Activated naive CD4-positive, alpha-beta T cell treated with Interleukin-2 at 50 U/mL for 16 hours (primary cell): ENCODE measurements at regions not wholly inside any gene's neighbourhood (a gene's known extent, or its start where the extent isn't known, plus 50 kb on each side); places are given as distances from the start of the nearest gene placed in this dataset.

Source experiments
- DNase-seq: peaks from one replicate; pipeline ENCODE4 v3.0.0-alpha.2; 2020

DNA sequence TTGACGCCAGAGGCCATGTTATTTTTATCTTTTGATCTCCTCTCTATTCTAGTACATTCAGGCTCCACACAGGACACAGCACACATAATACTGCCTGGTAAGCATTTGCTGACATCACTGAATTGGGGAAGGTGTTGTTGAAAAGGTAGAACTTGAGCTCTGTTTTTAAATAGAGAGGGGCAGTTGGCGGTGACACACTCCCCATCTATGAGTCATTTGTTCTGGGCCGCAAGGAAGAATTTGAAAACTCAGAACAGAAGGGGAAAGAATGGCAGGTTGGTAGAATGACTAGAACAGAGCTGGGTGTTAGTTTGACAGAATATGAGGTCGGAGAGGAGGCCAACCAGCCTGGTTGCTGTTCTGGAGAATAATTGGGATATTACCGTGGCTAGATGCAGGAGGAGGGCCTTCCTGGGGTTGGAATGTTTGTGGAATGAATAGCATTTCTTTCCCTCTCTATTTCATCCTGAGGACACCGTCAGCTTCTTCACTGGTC, 52.1 kb upstream of the ERRFI1 start:
- DNase-seq, result peak; percentile 3

DNA sequence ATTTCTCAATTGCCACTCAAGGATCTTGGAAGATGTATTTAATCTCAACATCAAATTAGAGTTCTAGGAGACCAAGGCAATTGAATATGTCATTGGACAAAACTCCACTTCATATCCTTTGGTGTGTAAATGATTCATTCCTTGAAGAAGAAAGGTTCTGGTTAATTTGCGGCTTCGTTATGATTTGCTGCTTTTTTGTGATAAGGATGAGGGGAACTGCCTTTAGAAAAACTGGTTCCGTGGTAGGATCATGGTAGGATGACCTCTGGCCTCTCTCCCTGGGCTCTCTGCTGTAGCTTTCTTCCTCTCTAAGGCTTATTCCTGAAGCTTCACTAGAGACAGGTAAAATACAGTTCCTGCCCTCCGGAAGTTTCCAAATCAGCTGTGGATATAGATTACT, 51.5 kb upstream of the ERRFI1 start:
- no peak for DNase-seq

DNA sequence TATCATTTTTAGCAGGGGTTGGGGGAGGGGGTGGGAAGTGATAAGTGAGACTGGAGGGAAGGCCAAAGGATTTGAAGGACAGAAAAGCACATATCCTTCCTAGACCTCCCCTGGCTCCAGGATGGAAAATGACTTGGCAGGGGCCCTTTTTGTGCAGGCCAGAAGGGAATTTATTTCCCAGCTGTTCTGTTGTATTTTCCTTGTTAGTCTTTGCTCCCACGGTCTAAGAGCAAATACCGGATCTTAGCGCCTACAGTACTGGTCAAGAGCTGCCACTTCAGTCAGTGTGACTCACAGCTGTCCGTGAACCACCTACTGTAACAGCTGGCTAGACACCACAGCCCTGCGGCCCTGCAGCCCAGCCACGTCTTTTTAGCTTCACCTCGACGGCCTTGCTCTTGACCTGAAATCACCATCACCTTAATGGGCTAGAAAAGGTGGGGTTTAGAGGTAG, 51.0 kb upstream of the ERRFI1 start:
- no peak for DNase-seq

GRCh38 chr1:8076176-8076575, 50.1 kb upstream of the ERRFI1 start:
- no peak for DNase-seq
